Cardiac septum (tissue), 1 donor: ENCODE measurements at regions not wholly inside any gene's neighbourhood (a gene's known extent, or its start where the extent isn't known, plus 50 kb on each side); places are given as distances from the start of the nearest gene placed in this dataset.

ENCODE experiments used
- DNase-seq: peaks from one replicate; pipeline ENCODE4 v3.0.0-alpha.2; 2020; ENCODE audit warnings: low spot score
- intact Hi-C: fragments of 100-400 bp; cut with DNase I; formaldehyde crosslinking; loops from one replicate; pipeline ENCODE4 v1.14.0; 2022
- donor health status: DM: no; HTN: no; CAD: no.

DNA sequence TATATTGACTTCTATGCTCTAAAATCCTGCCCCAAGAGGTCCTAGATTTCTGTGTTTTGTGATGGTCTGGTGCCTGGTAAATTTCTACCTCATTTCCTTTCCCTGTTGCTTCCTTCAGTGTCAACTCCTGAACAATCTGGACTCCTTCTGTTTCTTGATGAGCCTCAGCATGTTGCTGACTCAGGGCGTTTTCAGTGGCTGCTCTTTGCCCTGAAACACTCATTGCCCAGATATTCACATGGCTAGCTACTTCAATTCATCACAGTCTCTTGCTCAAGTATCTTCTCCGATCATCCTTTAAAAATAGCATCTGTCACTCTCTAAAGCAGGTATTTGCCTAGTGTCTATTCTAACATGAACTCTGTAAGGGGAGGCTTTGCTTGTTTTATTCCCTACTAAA is 526.3 kb upstream of the RAG2 start:
- DNase-seq: no peak
- intact Hi-C loops: no loop called here

DNA sequence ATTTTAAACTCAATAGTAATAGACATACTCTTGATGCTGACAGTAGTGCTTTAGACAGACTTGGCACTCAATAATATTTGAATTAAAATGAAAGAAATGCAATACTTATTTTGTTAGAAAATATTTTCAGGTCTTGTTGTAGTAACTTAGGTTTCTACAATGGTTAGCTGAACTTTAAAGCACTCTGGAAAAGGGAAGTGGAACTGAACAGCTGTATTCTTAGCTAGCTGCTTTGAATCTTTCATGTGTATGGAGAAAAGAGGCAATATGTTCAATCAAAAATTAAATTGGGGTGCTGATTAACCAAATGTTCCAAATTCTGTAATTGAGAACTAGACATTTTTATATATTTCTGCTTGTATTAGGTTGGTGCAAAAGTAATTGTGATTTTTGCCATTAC is 517.9 kb upstream of the RAG2 start:
- intact Hi-C loops: no loop called here

DNA sequence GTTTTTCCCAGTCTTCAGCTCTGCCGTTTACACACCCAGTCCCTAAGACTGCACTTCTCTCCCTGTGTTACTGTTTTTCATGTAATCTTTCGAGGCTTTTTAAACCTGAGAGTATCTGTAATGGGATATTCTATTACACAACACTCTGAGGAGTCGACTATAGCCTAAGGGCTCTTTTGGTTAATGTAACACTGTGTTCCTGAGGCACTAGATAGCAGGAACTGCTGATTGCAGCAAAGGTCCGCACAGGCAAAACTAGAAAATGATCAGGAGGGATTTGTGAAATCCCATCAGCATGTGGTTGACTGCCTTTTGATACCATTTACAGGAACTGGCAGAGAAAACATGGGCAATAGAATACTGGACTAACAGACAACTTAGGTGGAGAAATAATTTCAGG is 512.3 kb upstream of the RAG2 start:
- DNase-seq: no peak
- intact Hi-C loops: no loop called here

More for the DNA sequence above, 517.9 kb upstream of the RAG2 start:
- DNase-seq: no peak

DNA sequence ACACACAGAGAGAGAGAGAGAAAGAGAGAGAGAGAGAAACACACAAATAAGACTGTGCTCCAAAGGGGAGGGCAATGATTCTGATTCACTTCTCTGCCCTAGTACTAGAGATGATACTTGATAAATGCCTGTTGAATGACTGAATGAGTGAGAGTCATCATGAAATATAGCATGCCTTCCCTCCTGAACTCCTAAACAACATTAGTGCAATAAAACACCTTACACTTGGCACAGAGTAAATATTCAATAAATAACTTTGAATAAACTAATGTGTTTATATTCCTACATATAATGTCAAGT is 511.2 kb upstream of the RAG2 start:
- no peak for DNase-seq

DNA sequence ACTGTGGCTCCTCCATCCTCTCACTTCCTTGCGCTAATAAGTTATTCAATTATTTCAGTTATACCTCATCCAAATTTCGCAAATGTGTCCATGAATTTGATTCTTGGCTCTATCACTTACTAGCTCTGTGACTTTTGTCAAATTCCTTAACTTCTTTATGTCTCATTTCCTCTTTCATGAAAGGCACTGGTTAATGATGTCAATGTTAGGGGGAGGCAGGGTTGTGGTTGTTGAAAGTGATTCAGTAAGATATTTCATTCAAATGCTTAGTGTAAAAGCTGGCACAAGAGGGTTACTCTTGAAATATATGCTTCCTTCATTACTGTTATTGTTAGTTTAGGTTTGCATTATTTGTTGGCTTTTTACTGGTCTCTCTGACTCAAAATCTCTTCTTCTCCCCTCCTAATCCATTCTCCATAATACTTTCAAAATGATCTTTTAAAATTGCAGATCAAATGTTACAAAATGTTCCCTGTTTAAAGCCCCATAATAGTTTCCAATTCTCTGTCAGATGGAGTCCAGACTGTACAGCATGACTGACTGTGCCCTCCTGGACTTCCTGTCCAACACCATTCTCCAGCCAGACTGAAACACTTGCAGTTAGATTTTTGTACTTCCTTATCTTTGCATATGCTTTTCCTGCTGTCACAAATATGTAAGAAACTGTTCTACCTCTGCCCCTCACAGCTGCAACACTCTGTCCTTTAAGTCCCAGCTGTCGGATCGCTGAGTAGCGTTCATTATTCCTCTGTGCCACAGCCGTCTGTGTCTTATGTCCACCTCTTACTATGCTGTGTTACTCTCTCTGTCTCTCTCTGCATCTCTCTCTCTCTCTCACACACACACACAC is 510.6 kb upstream of the RAG2 start:
- intact Hi-C loops: no loop called here
- no peak for DNase-seq

More for the DNA sequence above, 511.2 kb upstream of the RAG2 start:
- intact Hi-C loops: no loop called here

DNA sequence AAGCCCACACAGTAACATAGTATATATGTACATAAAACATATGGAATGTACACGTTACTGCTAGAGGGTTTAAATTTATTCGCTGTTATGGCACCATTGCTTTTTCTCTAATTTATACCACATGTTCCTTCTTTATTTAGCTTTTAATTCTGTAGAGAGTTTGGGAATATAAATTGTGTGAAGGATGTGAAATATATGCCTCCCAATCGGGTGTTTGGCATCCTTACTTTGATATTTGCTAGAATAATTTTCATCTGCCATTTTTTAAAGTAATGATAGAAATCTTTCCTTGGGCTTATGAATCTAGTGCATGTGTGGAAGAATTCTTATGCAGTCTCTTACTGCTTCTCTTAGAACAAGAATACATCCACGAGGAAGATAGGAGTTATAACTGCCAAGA is 509.8 kb upstream of the RAG2 start:
- intact Hi-C loops: no loop called here
- no peak for DNase-seq

DNA sequence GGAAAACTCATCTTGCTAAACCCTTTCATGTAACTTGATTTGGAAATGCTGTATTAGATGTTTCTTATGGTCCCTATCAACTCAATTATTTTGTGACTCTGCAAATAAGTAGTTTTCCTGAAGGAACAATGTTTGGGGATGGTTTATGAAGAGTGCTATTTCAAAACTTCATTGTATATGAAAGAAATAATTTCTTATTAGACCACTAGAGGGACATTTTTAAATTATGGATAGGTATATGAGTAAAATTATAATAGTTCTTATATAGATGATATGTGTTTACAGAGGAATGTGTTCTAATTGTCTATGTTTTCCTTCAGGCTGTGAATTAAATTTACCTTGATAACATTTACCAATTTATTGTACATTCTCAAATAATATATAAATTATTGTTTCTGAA is 509.4 kb upstream of the RAG2 start:
- DNase-seq: no peak
- intact Hi-C loops: no loop called here

DNA sequence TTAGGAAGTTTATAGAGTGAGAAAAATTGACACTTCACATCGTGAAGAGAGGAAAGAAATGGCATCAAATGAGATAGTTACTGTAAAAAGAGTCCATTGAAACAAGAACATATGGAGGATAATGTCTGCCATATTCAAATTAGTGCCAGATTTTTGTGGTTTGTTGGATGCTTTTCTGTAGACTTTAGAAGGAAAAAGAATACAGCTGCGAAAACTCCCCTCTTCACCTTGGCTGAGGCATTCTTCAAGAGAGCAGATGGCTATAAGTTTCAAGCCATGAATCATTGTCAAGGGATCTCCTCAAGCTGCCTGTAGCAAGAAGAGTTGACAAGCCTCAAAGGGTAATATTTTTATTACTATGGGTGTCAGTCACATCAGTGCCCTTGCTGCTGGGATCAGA is 507.4 kb upstream of the RAG2 start:
- intact Hi-C loops: no loop called here
- no peak for DNase-seq

DNA sequence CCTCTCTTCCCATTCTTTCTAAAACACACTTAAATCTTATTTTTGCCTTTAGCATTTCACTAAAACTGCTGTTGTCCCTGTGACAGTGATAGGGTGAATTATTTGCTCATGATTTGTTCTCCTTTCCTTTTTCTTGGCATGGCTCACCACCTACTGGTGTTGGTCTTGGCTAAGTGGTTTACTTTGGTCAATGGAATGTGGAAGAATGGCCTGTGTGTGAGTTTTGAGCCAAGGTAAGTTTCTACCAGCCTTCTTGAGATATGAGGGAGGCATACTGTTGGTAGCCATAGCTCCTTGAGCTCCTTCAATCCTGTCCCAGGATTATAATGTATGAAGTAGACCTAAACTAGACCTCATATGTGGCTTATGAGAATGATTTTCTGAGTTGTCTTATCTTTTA is 506.3 kb upstream of the RAG2 start:
- no peak for DNase-seq
- intact Hi-C loops: no loop called here

DNA sequence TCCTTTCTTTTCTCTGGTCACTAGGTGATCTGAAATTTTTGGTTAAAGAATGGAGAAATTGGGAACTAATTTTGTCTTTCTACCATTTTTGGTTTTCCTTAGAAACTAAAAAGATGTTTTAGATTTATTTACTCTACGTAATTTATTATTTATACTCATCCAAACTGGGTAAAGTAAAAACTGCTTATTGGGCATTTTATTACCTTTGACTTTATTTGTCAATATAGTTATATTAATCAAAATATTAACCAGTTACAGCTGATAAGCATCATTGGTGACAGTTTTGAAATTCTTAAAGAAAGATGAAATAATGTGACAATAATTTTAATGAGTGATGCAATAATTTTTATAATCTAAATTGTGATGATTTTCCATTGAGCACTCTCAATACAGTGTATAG is 502.0 kb upstream of the RAG2 start:
- intact Hi-C loops: no loop called here
- no peak for DNase-seq

DNA sequence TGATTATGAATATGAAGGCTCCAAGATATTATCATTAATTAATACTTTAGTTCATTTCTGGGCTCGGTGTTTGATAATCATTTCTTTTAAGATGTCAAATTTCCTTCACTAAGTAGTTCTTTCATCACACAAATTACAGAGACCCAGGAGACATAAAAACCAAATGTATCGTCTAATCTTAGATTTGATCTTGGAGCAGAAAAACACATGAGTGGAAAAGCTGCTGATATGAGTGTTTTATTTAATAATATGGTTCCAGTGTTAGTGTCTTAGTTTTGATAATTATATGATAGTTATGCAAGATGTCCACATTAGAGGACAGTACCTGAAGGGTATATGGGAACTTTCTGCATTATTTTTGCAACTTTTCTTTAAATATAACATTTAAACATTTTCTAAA is 494.5 kb upstream of the RAG2 start:
- intact Hi-C loops: no loop called here
- no peak for DNase-seq

DNA sequence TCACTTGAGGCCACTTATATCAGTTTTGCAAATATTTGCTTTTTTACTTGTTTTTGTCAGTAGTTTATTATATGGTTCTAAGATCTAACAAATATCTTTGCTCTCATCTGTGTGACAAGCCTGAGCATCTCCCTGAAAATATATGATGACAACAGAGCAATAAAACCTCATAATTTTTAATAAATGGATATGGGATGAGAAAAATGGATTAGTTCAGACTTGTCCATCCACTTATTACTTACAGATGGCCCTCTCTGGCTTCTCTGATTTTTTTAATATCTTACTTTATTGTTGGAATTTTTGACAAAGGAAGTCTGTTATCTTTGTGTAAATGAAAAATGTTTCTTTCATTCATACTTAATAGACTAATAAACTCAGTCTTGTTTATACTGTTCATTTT is 491.4 kb upstream of the RAG2 start:
- no peak for DNase-seq
- intact Hi-C loops: no loop called here

DNA sequence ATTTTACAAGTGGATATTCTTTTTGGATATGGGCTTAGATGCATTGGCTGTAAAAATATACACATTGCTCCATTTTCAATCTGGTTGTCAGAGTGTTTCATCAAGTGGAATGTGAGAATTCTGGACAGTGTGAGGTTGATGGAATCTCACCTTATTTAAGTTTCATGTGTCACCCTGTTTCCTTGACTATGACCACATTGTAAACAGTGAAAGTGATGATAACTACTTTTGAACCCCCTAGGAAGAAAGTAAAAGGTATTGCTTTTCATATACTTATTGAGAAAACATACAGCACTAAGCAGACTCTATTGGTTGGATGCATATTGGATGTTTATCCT is 490.5 kb upstream of the RAG2 start:
- intact Hi-C loops: no loop called here
- no peak for DNase-seq

DNA sequence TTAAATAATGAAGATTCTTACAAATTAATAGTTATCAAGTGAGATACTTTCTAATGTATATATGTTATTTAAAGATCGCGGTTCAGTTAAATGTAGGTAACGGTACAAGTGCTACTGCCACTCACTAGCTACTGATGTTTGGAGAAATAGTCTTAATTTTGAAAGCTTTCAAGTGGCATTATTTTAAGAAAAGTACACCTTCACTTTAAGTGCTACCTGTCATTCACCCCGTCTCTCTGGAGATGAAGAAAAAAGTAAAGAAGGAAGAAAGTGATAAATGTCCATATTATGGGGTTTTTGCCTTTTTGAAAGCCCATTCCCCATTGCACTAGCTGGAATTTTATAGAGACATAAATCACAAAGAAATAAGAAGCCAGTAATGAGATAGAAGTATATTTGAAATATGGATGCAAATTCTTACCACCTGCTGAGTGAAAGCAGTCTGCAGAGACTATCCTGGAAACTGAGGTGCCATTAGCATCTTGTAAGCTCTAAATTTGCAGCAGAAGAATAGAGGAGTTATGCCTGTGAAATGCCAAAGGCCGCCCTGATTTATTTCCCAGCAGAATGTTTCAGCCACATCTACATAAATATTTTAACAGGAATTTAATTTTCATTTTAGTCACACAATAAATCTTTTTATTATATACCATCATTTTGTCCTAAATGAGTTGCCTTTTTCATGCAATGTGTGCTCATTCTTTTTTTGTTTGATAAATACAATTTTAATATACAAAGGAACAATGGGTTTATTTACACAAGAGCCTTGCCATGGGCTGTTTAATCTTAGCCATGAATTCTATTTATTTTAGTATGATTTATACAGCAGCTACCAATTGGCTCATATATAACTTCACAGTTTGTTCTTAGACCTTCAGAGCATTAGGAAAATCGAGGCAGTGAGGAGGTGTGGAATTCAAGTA is 489.9 kb upstream of the RAG2 start:
- no peak for DNase-seq
- intact Hi-C loops: no loop called here

DNA sequence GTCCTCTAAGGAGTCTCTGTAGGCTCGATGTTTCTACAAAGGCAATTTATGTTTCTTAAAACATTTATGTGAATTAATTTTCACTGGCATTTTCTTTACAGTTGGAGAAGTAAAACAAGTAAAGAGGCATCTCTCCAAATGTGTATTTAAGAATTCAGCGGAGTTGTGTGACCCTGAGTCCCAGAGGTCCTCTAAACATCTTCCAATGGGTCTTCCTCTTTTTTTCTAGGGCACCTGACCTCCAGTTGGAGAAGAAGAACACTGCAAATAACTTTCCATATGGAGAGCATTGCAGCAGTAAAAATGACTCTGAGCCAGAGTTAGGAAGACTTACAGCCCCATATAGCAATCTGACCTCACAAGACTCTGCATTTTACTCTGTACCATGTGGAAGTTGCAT is 480.5 kb upstream of the RAG2 start:
- intact Hi-C loops: no loop called here
- no peak for DNase-seq

DNA sequence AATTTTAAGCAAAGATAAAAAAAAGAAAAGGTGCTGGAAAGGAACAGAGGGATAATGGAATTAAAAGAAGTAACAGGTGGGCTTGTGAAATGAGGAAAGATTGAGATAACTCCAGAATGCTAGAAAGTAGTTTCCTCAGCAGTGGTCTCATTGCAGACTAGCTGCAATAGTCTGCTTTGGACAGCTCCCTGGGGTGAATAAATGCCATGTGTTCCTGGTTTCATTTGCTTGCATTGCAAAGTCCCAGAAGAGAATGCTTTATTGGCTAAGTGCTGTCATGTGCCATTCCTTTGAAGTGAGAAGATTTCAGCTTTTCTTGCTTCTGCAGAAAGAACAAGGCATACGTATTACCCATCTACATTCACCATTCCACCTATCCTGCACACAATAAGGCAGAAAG is 478.8 kb upstream of the RAG2 start:
- intact Hi-C loops: no loop called here
- no peak for DNase-seq

DNA sequence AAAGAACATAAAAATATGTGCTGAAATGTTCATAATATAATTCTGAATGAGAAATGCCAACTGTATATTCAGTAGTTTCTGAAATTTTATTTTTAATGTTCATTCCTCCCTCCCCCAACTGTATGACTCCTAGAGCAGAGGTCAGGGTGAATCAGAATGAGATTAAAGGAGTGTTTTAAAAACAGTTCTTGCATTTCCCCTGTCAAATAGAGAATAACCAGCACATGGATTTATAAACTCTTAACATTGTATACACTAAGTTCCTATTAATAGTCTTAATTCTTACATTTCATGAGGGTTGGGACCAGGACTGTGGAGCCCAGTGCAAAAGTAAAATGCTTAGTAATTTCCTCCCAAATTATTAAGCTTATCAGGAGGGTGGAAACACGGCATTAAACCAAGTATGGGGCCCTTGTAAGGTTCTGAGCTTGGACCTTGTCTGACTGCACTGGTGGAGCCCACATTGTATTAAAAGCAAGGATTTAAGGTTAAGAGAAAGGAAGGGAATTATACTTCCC is 474.6 kb upstream of the RAG2 start:
- intact Hi-C loops: no loop called here

DNA sequence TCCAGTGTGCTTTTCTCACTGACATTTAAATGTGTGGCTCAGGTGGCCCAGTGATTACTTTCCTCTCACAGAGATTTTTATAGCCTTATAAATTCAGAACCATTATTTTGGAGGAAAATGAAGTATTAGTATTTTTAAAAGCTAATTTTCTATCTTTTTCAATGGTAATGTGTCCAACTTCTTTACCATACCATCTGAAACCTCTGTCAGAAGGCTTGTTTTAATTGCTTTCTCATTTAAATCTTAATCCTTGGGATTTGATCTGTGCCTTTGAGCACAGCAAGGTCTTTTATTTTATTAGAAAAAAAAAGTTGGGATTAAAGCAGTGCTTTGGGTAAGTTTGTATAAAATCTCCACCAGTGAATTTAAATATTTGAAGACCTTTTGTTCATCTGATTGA is 452.3 kb upstream of the RAG2 start:
- intact Hi-C loops: no loop called here
- no peak for DNase-seq

More for the DNA sequence above, 474.6 kb upstream of the RAG2 start:
- DNase-seq: no peak

DNA sequence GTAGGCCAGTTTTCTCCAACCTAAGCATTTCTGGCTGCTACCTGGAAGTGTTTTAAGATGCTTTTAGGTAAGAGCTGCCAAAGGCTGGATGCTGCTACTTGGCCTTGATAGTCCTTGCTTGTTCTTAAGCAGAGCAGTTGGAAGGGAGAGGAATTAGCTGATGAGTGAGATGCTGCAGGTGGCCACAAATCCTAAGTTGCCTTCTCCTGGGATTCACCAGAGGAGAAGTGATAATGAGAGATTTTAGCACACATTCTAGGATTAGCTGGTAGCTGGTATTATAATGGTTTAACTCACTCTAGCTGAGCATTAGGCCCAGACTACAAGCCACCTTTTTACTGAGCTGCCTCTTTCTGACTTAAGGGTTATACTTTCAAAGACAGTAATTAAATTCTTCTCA is 442.9 kb upstream of the RAG2 start:
- DNase-seq: no peak
- intact Hi-C loops: no loop called here

DNA sequence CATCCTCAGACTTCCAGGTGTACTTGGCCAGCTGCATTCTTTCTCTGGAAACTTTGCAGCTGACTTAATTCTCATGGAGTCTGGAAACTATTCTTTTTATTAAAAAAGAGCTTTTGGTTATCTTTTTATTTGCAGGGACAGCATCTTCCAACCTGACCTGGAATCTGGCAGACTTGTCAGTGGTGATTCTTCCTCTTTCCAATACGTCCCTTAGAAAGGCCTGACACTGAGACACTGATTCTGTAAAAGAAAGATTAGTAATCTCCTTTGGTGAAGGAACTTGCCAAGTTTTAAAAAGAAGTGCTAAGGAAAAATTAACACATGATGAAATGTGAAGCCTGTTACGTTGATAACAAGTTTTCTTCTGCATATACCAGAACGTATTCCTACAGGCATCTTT is 440.9 kb upstream of the RAG2 start:
- no peak for DNase-seq
- intact Hi-C loops: no loop called here

DNA sequence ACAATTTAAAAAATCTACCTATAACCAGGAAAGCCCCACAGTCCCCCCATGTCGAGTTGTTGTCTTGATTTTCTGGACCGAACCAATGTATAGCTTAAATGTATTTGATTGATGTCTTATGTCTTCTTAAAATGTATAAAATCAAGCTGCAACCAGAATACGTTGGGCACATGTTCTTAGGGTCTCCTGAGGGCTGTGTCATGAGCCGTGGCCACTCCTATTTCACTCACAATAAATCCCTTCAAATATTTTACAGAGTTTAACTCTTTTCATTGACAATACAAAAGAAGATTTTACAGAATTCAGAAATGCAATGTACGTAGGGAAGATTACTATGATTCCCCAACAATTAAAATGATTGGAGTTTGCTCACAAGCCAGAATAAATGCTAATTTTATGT is 428.7 kb upstream of the RAG2 start:
- no peak for DNase-seq
- intact Hi-C loops: no loop called here
